Tibial nerve (tissue), 4 donors: ENCODE measurements at regions not wholly inside any gene's neighbourhood (a gene's known extent, or its start where the extent isn't known, plus 50 kb on each side); places are given as distances from the start of the nearest gene placed in this dataset.

Source experiments
- CTCF ChIP-seq, 5 experiments: fragments of 200-600 bp in 3 of 5; fragments of 450-650 bp in 2 of 5; sonication (generic) in 3 of 5; IDR thresholded peaks; one replicate each; pipeline ENCODE4 v1.5.1; 2016 to 2019; ENCODE audit warnings: antibody characterized with exemption in 5 of 5, mild to moderate bottlenecking in 3 of 5, moderate library complexity in 2 of 5
- EP300 ChIP-seq, 2 donors: sonication (generic); formaldehyde crosslinking; IDR thresholded peaks; one replicate each; pipeline ENCODE4 v1.6.1; 2017; ENCODE audit warnings: antibody characterized with exemption in 2 of 2, mild to moderate bottlenecking in 1 of 2
- POLR2A ChIP-seq, 2 donors: fragments of 450-650 bp; IDR thresholded peaks; one replicate each; pipeline ENCODE4 v1.6.1; 2017; ENCODE audit warnings: antibody characterized with exemption in 2 of 2, mild to moderate bottlenecking in 2 of 2, moderate library complexity in 2 of 2

DNA sequence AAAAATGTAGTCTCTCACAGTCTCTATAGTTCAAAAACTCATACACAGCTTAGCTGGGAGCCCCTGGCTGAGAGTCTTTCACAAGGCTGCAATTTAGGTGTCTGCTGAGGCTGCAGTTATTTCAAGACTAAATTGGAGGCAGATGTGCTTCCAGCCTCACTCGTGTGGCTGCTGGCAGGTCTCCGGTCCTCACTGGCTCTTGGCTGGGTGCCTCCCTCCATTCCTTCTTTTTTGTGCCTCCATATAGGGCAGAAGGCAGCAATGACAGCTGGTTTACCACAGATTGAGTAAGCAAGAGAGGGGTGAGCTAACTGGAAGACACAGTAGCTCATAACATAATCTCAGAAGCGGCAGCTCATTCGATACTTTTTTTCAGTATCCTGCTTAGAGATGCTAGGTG is 2167.7 kb upstream of the WWC1 start:
- TF ChIP-seq POLR2A (IDR thresholded peaks at IDR 0.05) (no peak), CTCF (IDR thresholded peaks at IDR 0.05) (no peak), EP300 (IDR thresholded peaks at IDR 0.05) (no peak)
